ENCODE measurements at regions not wholly inside any gene's neighbourhood (a gene's known extent, or its start where the extent isn't known, plus 50 kb on each side); places are given as distances from the start of the nearest gene placed in this dataset.

- no peak for DNase-seq (ENCODE audit: low read depth)
Measured at GRCh38 chr14:61847861-61848260, 85.6 kb downstream of the SNAPC1 start.

GRCh38 chr14:61854898-61855297 lies 92.7 kb downstream of the SNAPC1 start:
- DNase-seq (ENCODE audit: low read depth), result no peak

- DNase-seq (ENCODE audit: low read depth), result peak; percentile 59
Measured at GRCh38 chr14:61860294-61860918, 98.2 kb downstream of the SNAPC1 start.

GRCh38 chr14:61861320-61861865 lies 99.2 kb downstream of the SNAPC1 start:
- DNase-seq (ENCODE audit: low read depth), result peak; percentile 59

GRCh38 chr14:61864329-61864898 lies 102.2 kb downstream of the SNAPC1 start:
- no peak for DNase-seq (ENCODE audit: low read depth)

GRCh38 chr14:61866932-61867920 lies 105.0 kb downstream of the SNAPC1 start:
- peak; percentile 72 for DNase-seq (ENCODE audit: low read depth)

- DNase-seq (ENCODE audit: low read depth), result no peak
Measured at GRCh38 chr14:61868846-61869245, 106.6 kb downstream of the SNAPC1 start.

- DNase-seq (ENCODE audit: low read depth), result no peak
Measured at GRCh38 chr14:61870163-61870562, 107.9 kb downstream of the SNAPC1 start.

GRCh38 chr14:61872452-61872851 lies 110.2 kb downstream of the SNAPC1 start:
- no peak for DNase-seq (ENCODE audit: low read depth)

GRCh38 chr14:61875483-61875882 lies 113.3 kb downstream of the SNAPC1 start:
- DNase-seq (ENCODE audit: low read depth), result no peak

GRCh38 chr14:61876362-61877034 lies 114.3 kb downstream of the SNAPC1 start:
- DNase-seq (ENCODE audit: low read depth), result no peak

- no peak for DNase-seq (ENCODE audit: low read depth)
Measured at GRCh38 chr14:61877035-61877390, 114.8 kb downstream of the SNAPC1 start.

GRCh38 chr14:61877768-61878167 lies 115.5 kb downstream of the SNAPC1 start:
- no peak for DNase-seq (ENCODE audit: low read depth)

GRCh38 chr14:61878931-61879330 lies 116.7 kb downstream of the SNAPC1 start:
- DNase-seq (ENCODE audit: low read depth), result no peak

- DNase-seq (ENCODE audit: low read depth), result no peak
Measured at GRCh38 chr14:61881046-61881445, 118.8 kb downstream of the SNAPC1 start.

- DNase-seq (ENCODE audit: low read depth), result no peak
Measured at GRCh38 chr14:61884711-61885110, 122.5 kb downstream of the SNAPC1 start.

GRCh38 chr14:61885203-61885961 lies 123.2 kb downstream of the SNAPC1 start:
- DNase-seq (ENCODE audit: low read depth), result no peak

- no peak for DNase-seq (ENCODE audit: low read depth)
Measured at GRCh38 chr14:61887628-61888027, 125.4 kb downstream of the SNAPC1 start.

GRCh38 chr14:61889914-61890351 lies 127.7 kb downstream of the SNAPC1 start:
- no peak for DNase-seq (ENCODE audit: low read depth)

GRCh38 chr14:61891170-61891569 lies 128.9 kb downstream of the SNAPC1 start:
- peak; percentile 23 for DNase-seq (ENCODE audit: low read depth)

- DNase-seq (ENCODE audit: low read depth), result no peak
Measured at GRCh38 chr14:61891810-61892209, 129.6 kb downstream of the SNAPC1 start.
